ENCODE measurements at regions not wholly inside any gene's neighbourhood (a gene's known extent, or its start where the extent isn't known, plus 50 kb on each side); places are given as distances from the start of the nearest gene placed in this dataset.
"Not testable (repeated sequence)": the region's sequence is repeated elsewhere in the genome, so short reads cannot be mapped to it uniquely, and the experiment has no call there.

GRCh38 chr9:81344366-81344765 lies 345.0 kb downstream of the TLE1 start:
- DNase-seq (ENCODE audit: low spot score), result no peak

- no peak for DNase-seq (ENCODE audit: low spot score)
Observed at GRCh38 chr9:81335879-81336421, 353.4 kb downstream of the TLE1 start.

GRCh38 chr9:81321551-81321950 lies 367.8 kb downstream of the TLE1 start:
- DNase-seq (ENCODE audit: low spot score), result no peak

- no peak for DNase-seq (ENCODE audit: low spot score)
Observed at GRCh38 chr9:81320909-81321482, 368.4 kb downstream of the TLE1 start.

GRCh38 chr9:81318571-81318970 lies 370.8 kb downstream of the TLE1 start:
- DNase-seq (ENCODE audit: low spot score), result no peak

GRCh38 chr9:81317939-81318338 lies 371.4 kb downstream of the TLE1 start:
- DNase-seq (ENCODE audit: low spot score), result no peak

GRCh38 chr9:81317223-81317622 lies 372.1 kb downstream of the TLE1 start:
- no peak for DNase-seq (ENCODE audit: low spot score)

- DNase-seq (ENCODE audit: low spot score), result no peak
Observed at GRCh38 chr9:81314490-81314889, 374.9 kb downstream of the TLE1 start.

GRCh38 chr9:81313877-81314276 lies 375.5 kb downstream of the TLE1 start:
- DNase-seq (ENCODE audit: low spot score), result no peak

- DNase-seq (ENCODE audit: low spot score), result no peak
Observed at GRCh38 chr9:81312346-81312745, 377.0 kb downstream of the TLE1 start.

GRCh38 chr9:81308404-81308803 lies 380.9 kb downstream of the TLE1 start:
- no peak for DNase-seq (ENCODE audit: low spot score)

GRCh38 chr9:81307791-81308190 lies 381.6 kb downstream of the TLE1 start:
- DNase-seq (ENCODE audit: low spot score), result not testable (repeated sequence)

GRCh38 chr9:81305561-81306182 lies 383.7 kb downstream of the TLE1 start:
- DNase-seq (ENCODE audit: low spot score), result no peak

GRCh38 chr9:81303658-81304057 lies 385.7 kb downstream of the TLE1 start:
- no peak for DNase-seq (ENCODE audit: low spot score)

- DNase-seq (ENCODE audit: low spot score), result no peak
Observed at GRCh38 chr9:81293651-81294050, 395.7 kb downstream of the TLE1 start.

- DNase-seq (ENCODE audit: low spot score), result no peak
Observed at GRCh38 chr9:81292056-81292805, 397.1 kb downstream of the TLE1 start.

GRCh38 chr9:81289622-81290021 lies 399.7 kb downstream of the TLE1 start:
- no peak for DNase-seq (ENCODE audit: low spot score)

- DNase-seq (ENCODE audit: low spot score), result no peak
Observed at GRCh38 chr9:81268048-81268447, 421.3 kb downstream of the TLE1 start.

GRCh38 chr9:81266674-81267073 lies 422.7 kb downstream of the TLE1 start:
- DNase-seq (ENCODE audit: low spot score), result no peak

- DNase-seq (ENCODE audit: low spot score), result no peak
Observed at GRCh38 chr9:81266086-81266485, 423.3 kb downstream of the TLE1 start.

GRCh38 chr9:81264516-81264915 lies 424.8 kb downstream of the TLE1 start:
- no peak for DNase-seq (ENCODE audit: low spot score)

GRCh38 chr9:81259896-81260295 lies 429.5 kb downstream of the TLE1 start:
- no peak for DNase-seq (ENCODE audit: low spot score)

GRCh38 chr9:81256368-81256767 lies 433.0 kb downstream of the TLE1 start:
- DNase-seq (ENCODE audit: low spot score), result no peak
